ENCODE measurements at regions not wholly inside any gene's neighbourhood (a gene's known extent, or its start where the extent isn't known, plus 50 kb on each side); places are given as distances from the start of the nearest gene placed in this dataset.

- TF ChIP-seq CTCF (IDR thresholded peaks at IDR 0.05; ENCODE audit: insufficient read depth, low read depth, low read length, missing control alignments) = no peak
- peak; percentile 5 for DNase-seq (ENCODE audit: low read depth)
- no peak overlapping the region for H3K4me3 ChIP-seq (ENCODE audit: low read depth, low read length)
Observed at GRCh38 chr4:11286533-11286932, 142.2 kb downstream of the HS3ST1 start.

DNA sequence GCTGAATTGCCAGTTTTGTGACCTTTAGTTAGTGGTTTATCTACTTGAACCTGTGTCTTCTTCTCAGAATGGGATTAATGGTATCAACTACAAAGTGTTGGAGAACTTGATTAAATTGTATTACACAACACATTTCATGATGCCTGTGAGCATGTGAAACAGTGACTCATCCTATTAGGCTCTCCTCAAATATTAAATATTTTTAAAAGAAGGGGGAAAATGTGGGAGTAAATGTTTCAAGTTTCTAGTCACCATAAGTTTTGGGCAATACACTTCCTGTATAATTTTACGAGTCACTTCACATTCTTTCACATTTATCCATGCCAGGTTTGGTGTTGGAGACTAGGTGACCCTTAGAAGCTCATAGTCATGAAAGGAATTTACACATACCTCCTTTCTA is 147.0 kb downstream of the HS3ST1 start:
- TF ChIP-seq CTCF (IDR thresholded peaks at IDR 0.05; ENCODE audit: insufficient read depth, low read depth, low read length, missing control alignments) = no peak
- no peak overlapping the region for H3K4me3 ChIP-seq (ENCODE audit: low read depth, low read length)
- no peak for DNase-seq (ENCODE audit: low read depth)

GRCh38 chr4:11271263-11271662 is 157.4 kb downstream of the HS3ST1 start:
- TF ChIP-seq CTCF (IDR thresholded peaks at IDR 0.05; ENCODE audit: insufficient read depth, low read depth, low read length, missing control alignments) = no peak
- H3K4me3 ChIP-seq (ENCODE audit: low read depth, low read length) = no peak overlapping the region
- DNase-seq (ENCODE audit: low read depth) = no peak

- TF ChIP-seq CTCF (IDR thresholded peaks at IDR 0.05; ENCODE audit: insufficient read depth, low read depth, low read length, missing control alignments) = no peak
- no peak for DNase-seq (ENCODE audit: low read depth)
- no peak overlapping the region for H3K4me3 ChIP-seq (ENCODE audit: low read depth, low read length)
Observed at GRCh38 chr4:11268149-11268548, 160.5 kb downstream of the HS3ST1 start.

- no peak overlapping the region for H3K4me3 ChIP-seq (ENCODE audit: low read depth, low read length)
- no peak for DNase-seq (ENCODE audit: low read depth)
- no peak for TF ChIP-seq CTCF (IDR thresholded peaks at IDR 0.05; ENCODE audit: insufficient read depth, low read depth, low read length, missing control alignments)
Observed at GRCh38 chr4:11264841-11265240, 163.9 kb downstream of the HS3ST1 start.

DNA sequence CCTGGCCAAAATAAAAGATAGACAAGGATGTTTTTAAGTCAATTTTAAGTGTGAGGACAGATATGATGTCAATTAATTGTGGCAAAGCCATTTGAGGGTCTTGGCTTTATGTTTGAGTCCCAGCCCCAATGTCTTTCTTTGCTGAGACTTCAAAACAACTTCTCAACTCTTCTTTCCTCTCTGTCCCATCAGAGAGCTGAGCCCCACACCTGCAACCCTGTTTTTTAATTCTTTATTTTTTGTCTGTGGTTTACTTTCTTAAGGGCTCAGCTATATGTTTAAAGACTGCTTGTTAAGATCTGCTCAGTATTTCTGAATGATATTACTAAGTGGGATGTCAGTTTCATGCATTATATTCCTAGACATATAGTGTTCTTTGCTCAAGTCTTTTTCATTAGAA is 164.3 kb downstream of the HS3ST1 start:
- no peak for TF ChIP-seq CTCF (IDR thresholded peaks at IDR 0.05; ENCODE audit: insufficient read depth, low read depth, low read length, missing control alignments)
- no peak for DNase-seq (ENCODE audit: low read depth)
- no peak overlapping the region for H3K4me3 ChIP-seq (ENCODE audit: low read depth, low read length)

GRCh38 chr4:11263208-11263607 is 165.5 kb downstream of the HS3ST1 start:
- TF ChIP-seq CTCF (IDR thresholded peaks at IDR 0.05; ENCODE audit: insufficient read depth, low read depth, low read length, missing control alignments) = no peak
- H3K4me3 ChIP-seq (ENCODE audit: low read depth, low read length) = no peak overlapping the region
- DNase-seq (ENCODE audit: low read depth) = no peak

All from GM12865 (cell line).